GM23338 (cell line): ENCODE measurements at regions not wholly inside any gene's neighbourhood (a gene's known extent, or its start where the extent isn't known, plus 50 kb on each side); places are given as distances from the start of the nearest gene placed in this dataset.

Source experiments
- ATAC-seq: fragments of 200-7000 bp; cut with Tn5 transposase; 3 replicates; pipeline ENCODE4 v1.9.1; 2020
- DNase-seq: peaks from one replicate; pipeline ENCODE4 v3.0.0-alpha.2; 2015; ENCODE audit warnings: low spot score
- H2AFZ ChIP-seq: fragments of 200-600 bp; sonication (generic); 2 replicates; pipeline ENCODE4 v1.8.0; 2016; ENCODE audit warnings: antibody characterized with exemption, mild to moderate bottlenecking, moderate library complexity
- H3F3A ChIP-seq: fragments of 200-600 bp; sonication (generic); replicated peaks from 2 replicates; pipeline ENCODE4 v1.8.0; 2017; ENCODE audit warnings: antibody characterized with exemption, mixed run types, low read depth
- H3K27ac ChIP-seq: fragments of 200-600 bp; sonication (generic); 2 replicates; pipeline ENCODE4 v1.6.1; 2016; ENCODE audit warnings: low read depth
- H3K27me3 ChIP-seq: fragments of 200-600 bp; sonication (generic); 2 replicates; pipeline ENCODE4 v1.8.0; 2016; ENCODE audit warnings: mild to moderate bottlenecking, mixed run types, moderate library complexity; ENCODE audit not compliant: insufficient read depth
- H3K36me3 ChIP-seq: fragments of 200-600 bp; sonication (generic); 2 replicates; pipeline ENCODE4 v1.8.0; 2016; ENCODE audit warnings: mild to moderate bottlenecking; ENCODE audit not compliant: insufficient read depth
- H3K4me1 ChIP-seq: fragments of 200-600 bp; sonication (generic); 2 replicates; pipeline ENCODE4 v1.8.0; 2016; ENCODE audit warnings: mild to moderate bottlenecking, moderate library complexity; ENCODE audit not compliant: insufficient read depth
- H3K4me2 ChIP-seq: fragments of 200-600 bp; sonication (generic); 2 replicates; pipeline ENCODE4 v1.7.1; 2017; ENCODE audit warnings: mixed run types
- H3K4me3 ChIP-seq: fragments of 200-600 bp; sonication (generic); 2 replicates; pipeline ENCODE4 v1.6.1; 2016; ENCODE audit warnings: mixed run types
- H3K79me2 ChIP-seq: fragments of 200-600 bp; sonication (generic); replicated peaks from 2 replicates; pipeline ENCODE4 v1.8.0; 2017; ENCODE audit warnings: mild to moderate bottlenecking; ENCODE audit not compliant: insufficient read depth
- H3K9me2 ChIP-seq: fragments of 200-600 bp; sonication (generic); 2 replicates; pipeline ENCODE4 v1.8.0; 2017; ENCODE audit not compliant: insufficient read depth
- H4K20me1 ChIP-seq: fragments of 200-600 bp; sonication (generic); replicated peaks from 2 replicates; pipeline ENCODE4 v1.8.0; 2017; ENCODE audit warnings: mild to moderate bottlenecking; ENCODE audit not compliant: insufficient read depth
- H3K27ac Mint-ChIP-seq: 2 replicates; pipeline ENCODE4 v1.8.0; 2020; ENCODE audit warnings: inconsistent platforms, mild to moderate bottlenecking, moderate library complexity, mixed read lengths
- H3K27me3 Mint-ChIP-seq: 3 replicates; pipeline ENCODE4 v1.8.0; 2022; ENCODE audit warnings: low read depth, mild to moderate bottlenecking, moderate library complexity, mixed read lengths, inconsistent platforms; ENCODE audit not compliant: insufficient read depth, poor library complexity
- H3K36me3 Mint-ChIP-seq: 3 replicates; pipeline ENCODE4 v1.8.0; 2021; ENCODE audit warnings: low read depth, mild to moderate bottlenecking, inconsistent platforms, moderate library complexity, mixed read lengths
- H3K4me1 Mint-ChIP-seq: 3 replicates; pipeline ENCODE4 v1.8.0; 2020; ENCODE audit warnings: mild to moderate bottlenecking, inconsistent platforms, mixed read lengths
- H3K4me3 Mint-ChIP-seq: 3 replicates; pipeline ENCODE4 v1.8.0; 2021; ENCODE audit warnings: moderate library complexity, mild to moderate bottlenecking, inconsistent platforms, mixed read lengths
- H3K9me3 Mint-ChIP-seq: 3 replicates; pipeline ENCODE4 v1.8.0; 2020; ENCODE audit warnings: moderate library complexity, mild to moderate bottlenecking, inconsistent platforms, mixed read lengths
- CREB1 ChIP-seq: fragments of 250-450 bp; sonication (Bioruptor Pico); IDR thresholded peaks from 2 replicates; pipeline ENCODE4 v1.5.0; 2020; ENCODE audit warnings: low read depth, mild to moderate bottlenecking, moderate library complexity
- CTCF ChIP-seq, 2 experiments: fragments of 200-600 bp in 1 of 2; sonication (generic) in 1 of 2; conservative IDR thresholded peaks; 2 replicates each; pipeline versions ENCODE4 v1.5.1 to v1.6.1; 2016 to 2017; ENCODE audit warnings: antibody characterized with exemption in 2 of 2, low read depth in 2 of 2, mild to moderate bottlenecking in 2 of 2, moderate library complexity in 1 of 2
- ETS1 ChIP-seq: IDR thresholded peaks from 2 replicates; pipeline ENCODE4 v1.6.1; 2016; ENCODE audit warnings: antibody characterized with exemption
- EZH2 ChIP-seq: fragments of 200-600 bp; sonication (generic); IDR thresholded peaks from one replicate; pipeline ENCODE4 v1.8.0; 2017; ENCODE audit warnings: antibody characterized with exemption, mild to moderate bottlenecking, low read depth; ENCODE audit not compliant: unreplicated experiment
- EZH2phosphoT487 ChIP-seq: fragments of 200-600 bp; sonication (generic); IDR thresholded peaks from one replicate; pipeline ENCODE4 v1.8.1; 2018; ENCODE audit warnings: antibody characterized with exemption; ENCODE audit not compliant: unreplicated experiment
- JUNB ChIP-seq: IDR thresholded peaks from one replicate; pipeline ENCODE4 v1.6.1; 2016; ENCODE audit warnings: antibody characterized with exemption; ENCODE audit not compliant: unreplicated experiment
- NANOG ChIP-seq: IDR thresholded peaks from 2 replicates; pipeline ENCODE4 v1.6.1; 2016; ENCODE audit warnings: antibody characterized with exemption, borderline replicate concordance
- POLR2AphosphoS5 ChIP-seq: IDR thresholded peaks from 2 replicates; pipeline ENCODE4 v1.6.1; 2016; ENCODE audit warnings: antibody characterized with exemption, low read depth
- REST ChIP-seq: IDR thresholded peaks from one replicate; pipeline ENCODE4 v1.6.1; 2018; ENCODE audit warnings: antibody characterized with exemption; ENCODE audit not compliant: unreplicated experiment
- STAT1 ChIP-seq: IDR thresholded peaks from one replicate; pipeline ENCODE4 v1.6.1; 2016; ENCODE audit warnings: antibody characterized with exemption; ENCODE audit not compliant: unreplicated experiment

- TF ChIP-seq CTCF (conservative IDR thresholded peaks at IDR 0.05; ENCODE audit: low read depth in 2 of 2) (no peak), JUNB (no peak), ETS1 (no peak), STAT1 (no peak), EZH2 (no peak), CREB1 (no peak), EZH2phosphoT487 (no peak), NANOG (no peak)
Observed at GRCh38 chr15:96542130-96542770, 211.8 kb downstream of the NR2F2 start (continued).

GRCh38 chr15:96544162-96544756, 213.8 kb downstream of the NR2F2 start:
- no peak overlapping the region for H3K4me2 ChIP-seq
- Mint-ChIP-seq H3K36me3 (no peaks in the 10 kb centered on the region), H3K4me1 (no peaks in the 10 kb centered on the region), H3K27ac (no peak overlapping the region), H3K4me3 (no peak overlapping the region), H3K27me3 (peaks cover 9% of the 10 kb centered on the region), H3K9me3 (no peaks in the 10 kb centered on the region)
- peak; percentile 49; the same call in 2 of the 3 replicates for ATAC-seq
- peak; percentile 15 for DNase-seq
- peak overlapping the region; percentile 76 for H2AFZ ChIP-seq
- no peaks in the 10 kb centered on the region for H4K20me1 ChIP-seq
- TF ChIP-seq REST (no peak), ETS1 (no peak), EZH2 (no peak), JUNB (no peak), POLR2AphosphoS5 (no peak)
- H3K36me3 ChIP-seq = no peaks in the 10 kb centered on the region
- H3K79me2 ChIP-seq = no peaks in the 10 kb centered on the region
- peaks cover 9% of the 10 kb centered on the region for H3K4me1 ChIP-seq
- H3K4me3 ChIP-seq = no peak overlapping the region
- no peak overlapping the region for H3K27ac ChIP-seq
- no peaks in the 10 kb centered on the region for H3K27me3 ChIP-seq
- no peaks in the 10 kb centered on the region for H3K9me2 ChIP-seq
- 0 out of 2 replicates have a peak, but pooled peaks cover 4% of the 10 kb centered on the region for H3F3A ChIP-seq
